IMR-90 (cell line): ENCODE measurements at regions not wholly inside any gene's neighbourhood (a gene's known extent, or its start where the extent isn't known, plus 50 kb on each side); places are given as distances from the start of the nearest gene placed in this dataset.

Experiments
- CHD1 ChIP-seq: IDR thresholded peaks from 2 replicates; pipeline ENCODE4 v1.6.1; 2012; ENCODE audit warnings: low read depth, low read length, improper control_type of control experiment
- CTCF ChIP-seq: conservative IDR thresholded peaks from 2 replicates; pipeline ENCODE4 v1.5.1; 2012; ENCODE audit warnings: mild to moderate bottlenecking, low read depth, low read length, improper control_type of control experiment
- ELK1 ChIP-seq: fragments of 150-350 bp; IDR thresholded peaks from 2 replicates; pipeline ENCODE4 v1.6.1; 2016; ENCODE audit warnings: low read depth, mild to moderate bottlenecking, low read length, moderate library complexity, borderline replicate concordance
- RAD21 ChIP-seq: IDR thresholded peaks from 2 replicates; pipeline ENCODE4 v1.6.1; 2012; ENCODE audit warnings: low read length, improper control_type of control experiment
- RFX5 ChIP-seq: IDR thresholded peaks from 2 replicates; pipeline ENCODE4 v1.8.0; 2012; ENCODE audit warnings: low read depth, mild to moderate bottlenecking, low read length, moderate library complexity

GRCh38 chr1:233738396-233738795 lies 124.5 kb downstream of the KCNK1 start:
- TF ChIP-seq CTCF = no peak
- no peak for TF ChIP-seq RAD21
- no peak for TF ChIP-seq CHD1
- TF ChIP-seq RFX5 = no peak
- no peak for TF ChIP-seq ELK1
